Trophoblast cell (in vitro differentiated cells and primary cell): ENCODE measurements at regions not wholly inside any gene's neighbourhood (a gene's known extent, or its start where the extent isn't known, plus 50 kb on each side); places are given as distances from the start of the nearest gene placed in this dataset.

Source experiments
- DNase-seq, 2 donors: peaks; one replicate each; pipeline ENCODE4 v3.0.0-alpha.2; 2016
- H2AFZ ChIP-seq: 2 replicates; pipeline ENCODE4 v1.6.1; 2013; ENCODE audit warnings: low read length, moderate library complexity, mild to moderate bottlenecking; ENCODE audit not compliant: insufficient read depth, poor library complexity
- H2AK5ac ChIP-seq: 2 replicates; pipeline ENCODE4 v1.6.1; 2013; ENCODE audit warnings: mild to moderate bottlenecking, low read length
- H2BK120ac ChIP-seq: 2 replicates; pipeline ENCODE4 v1.6.1; 2013; ENCODE audit warnings: low read length, mild to moderate bottlenecking, moderate library complexity; ENCODE audit not compliant: insufficient read depth, poor library complexity
- H2BK12ac ChIP-seq: 2 replicates; pipeline ENCODE4 v1.6.1; 2013; ENCODE audit warnings: mild to moderate bottlenecking, low read length, moderate library complexity
- H2BK5ac ChIP-seq: 2 replicates; pipeline ENCODE4 v1.6.1; 2013; ENCODE audit warnings: low read length, low read depth, moderate library complexity, mild to moderate bottlenecking; ENCODE audit not compliant: poor library complexity
- H3K14ac ChIP-seq: 2 replicates; pipeline ENCODE4 v1.6.1; 2013; ENCODE audit warnings: mild to moderate bottlenecking, low read length
- H3K18ac ChIP-seq: 2 replicates; pipeline ENCODE4 v1.6.1; 2013; ENCODE audit warnings: mild to moderate bottlenecking, low read length
- H3K23ac ChIP-seq: 2 replicates; pipeline ENCODE4 v1.6.1; 2013; ENCODE audit warnings: low read length
- H3K27ac ChIP-seq: 2 replicates; pipeline ENCODE4 v1.5.1; 2013; ENCODE audit warnings: low read depth, mild to moderate bottlenecking, inconsistent platforms, low read length, moderate library complexity
- H3K27me3 ChIP-seq: 2 replicates; pipeline ENCODE4 v1.6.1; 2013; ENCODE audit warnings: inconsistent platforms, mild to moderate bottlenecking, low read length, moderate library complexity; ENCODE audit not compliant: insufficient read depth
- H3K36me3 ChIP-seq, 2 experiments: 1 replicate in 1 of 2; 2 replicates in 1 of 2; pipeline ENCODE4 v1.6.1; 2013; ENCODE audit warnings: low read length in 2 of 2, mild to moderate bottlenecking in 2 of 2, moderate library complexity in 1 of 2; ENCODE audit not compliant: insufficient read depth in 2 of 2, control insufficient read depth in 1 of 2
- H3K4ac ChIP-seq: 2 replicates; pipeline ENCODE4 v1.6.1; 2013; ENCODE audit warnings: low read depth, mild to moderate bottlenecking, low read length, moderate library complexity
- H3K4me1 ChIP-seq, 2 experiments: 1 replicate in 1 of 2; 2 replicates in 1 of 2; pipeline ENCODE4 v1.6.1; 2013; ENCODE audit warnings: low read length in 2 of 2, mild to moderate bottlenecking in 2 of 2, moderate library complexity in 1 of 2; ENCODE audit not compliant: insufficient read depth in 2 of 2, control insufficient read depth in 1 of 2
- H3K4me2 ChIP-seq: 2 replicates; pipeline ENCODE4 v1.6.1; 2013; ENCODE audit warnings: inconsistent platforms, mild to moderate bottlenecking, low read length, moderate library complexity
- H3K4me3 ChIP-seq: 2 replicates; pipeline ENCODE4 v1.5.1; 2013; ENCODE audit warnings: mild to moderate bottlenecking, low read depth, low read length, inconsistent platforms
- H3K79me1 ChIP-seq: one replicate; pipeline ENCODE4 v1.6.1; 2013; ENCODE audit warnings: low read length
- H3K79me2 ChIP-seq: 2 replicates; pipeline ENCODE4 v1.6.1; 2013; ENCODE audit warnings: low read length, mild to moderate bottlenecking; ENCODE audit not compliant: control insufficient read depth, insufficient read depth, poor library complexity
- H3K9ac ChIP-seq: 2 replicates; pipeline ENCODE4 v1.6.1; 2013; ENCODE audit warnings: mild to moderate bottlenecking, low read length
- H3K9me3 ChIP-seq: 2 replicates; pipeline ENCODE4 v1.6.1; 2013; ENCODE audit warnings: low read depth, mild to moderate bottlenecking, control low read depth, inconsistent platforms, low read length; ENCODE audit not compliant: insufficient read depth
- H4K12ac ChIP-seq: 2 replicates; pipeline ENCODE4 v1.6.1; 2013; ENCODE audit warnings: low read depth, mild to moderate bottlenecking, low read length, moderate library complexity
- H4K8ac ChIP-seq: 2 replicates; pipeline ENCODE4 v1.6.1; 2013; ENCODE audit warnings: low read depth, mild to moderate bottlenecking, low read length, moderate library complexity
- H4K91ac ChIP-seq: one replicate; pipeline ENCODE4 v1.6.1; 2013; ENCODE audit warnings: low read depth, mild to moderate bottlenecking, low read length, moderate library complexity
- WGBS: extraction: QIAGEN DNeasy Blood & Tissue Kit; methylation state at CpG from one replicate; pipeline ENCODE4 v1.1.7; 2013; ENCODE audit warnings: missing lambda C conversion rate; ENCODE audit not compliant: insufficient read length, insufficient coverage; ENCODE audit errors: extremely low coverage; 5-methylcytosine and 5-hydroxymethylcytosine counted together

DNA sequence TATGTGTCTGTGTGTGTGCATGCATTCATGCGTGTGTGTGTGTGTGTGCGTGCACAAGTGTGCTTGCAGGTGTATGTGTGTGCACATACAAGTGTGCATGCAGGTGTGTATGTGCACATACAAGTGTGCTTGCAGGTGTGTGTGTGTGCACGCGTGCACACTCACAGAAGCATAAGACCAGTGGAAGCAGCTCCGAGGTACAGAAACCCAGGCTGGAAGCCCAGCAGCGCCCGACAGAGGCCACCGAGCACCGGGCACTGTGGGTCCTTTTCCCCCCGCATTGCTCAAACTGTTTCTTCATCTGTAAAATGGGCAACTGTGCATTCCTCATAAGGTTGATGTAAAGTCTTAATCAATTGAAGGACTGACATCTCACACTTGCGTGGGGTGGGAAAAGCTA, 243.3 kb upstream of the TCERG1L start:
- Histone ChIP-seq H3K4me3 (no peak overlapping the region), H3K9me3 (peaks cover 1% of the 10 kb centered on the region), H3K27me3 (no peaks in the 10 kb centered on the region), H3K9ac (no peak overlapping the region), H4K91ac (no peak overlapping the region), H3K4ac (no peak overlapping the region), H3K36me3 (no peaks in the 10 kb centered on the region), H3K4me1 (no peaks in the 10 kb centered on the region), H2AK5ac (no peak overlapping the region), H3K18ac (no peak overlapping the region), H2BK5ac (no peak overlapping the region), H2AFZ (no peak overlapping the region), H3K27ac (no peak overlapping the region), H3K79me2 (no peaks in the 10 kb centered on the region), H4K12ac (no peak overlapping the region), H3K23ac (no peak overlapping the region), H4K8ac (no peak overlapping the region), H3K79me1 (no peaks in the 10 kb centered on the region), H2BK120ac (no peak overlapping the region), H3K4me2 (no peak overlapping the region), H2BK12ac (no peak overlapping the region), H3K14ac (no peak overlapping the region)
- WGBS = no CpG with 5 or more reads among the region's 11 CpGs
- DNase-seq = no peak

- Histone ChIP-seq H3K4me1 (no peaks in the 10 kb centered on the region), H3K9me3 (peaks cover 1% of the 10 kb centered on the region), H3K4me3 (no peak overlapping the region), H3K18ac (no peak overlapping the region), H2BK120ac (no peak overlapping the region), H2BK5ac (no peak overlapping the region), H2AFZ (no peak overlapping the region), H2AK5ac (no peak overlapping the region), H3K36me3 (no peaks in the 10 kb centered on the region), H3K4ac (no peak overlapping the region), H3K27me3 (no peaks in the 10 kb centered on the region), H3K4me2 (no peak overlapping the region), H3K9ac (no peak overlapping the region), H3K23ac (no peak overlapping the region), H4K8ac (no peak overlapping the region), H3K27ac (no peak overlapping the region), H2BK12ac (no peak overlapping the region), H4K12ac (no peak overlapping the region), H3K79me2 (no peaks in the 10 kb centered on the region), H3K14ac (no peak overlapping the region), H4K91ac (no peak overlapping the region), H3K79me1 (no peaks in the 10 kb centered on the region)
- no CpG with 5 or more reads among the region's 7 CpGs for whole genome bisulfite sequencing
- no peak for DNase-seq
Measured at GRCh38 chr10:131555406-131555805, 243.9 kb upstream of the TCERG1L start.

DNA sequence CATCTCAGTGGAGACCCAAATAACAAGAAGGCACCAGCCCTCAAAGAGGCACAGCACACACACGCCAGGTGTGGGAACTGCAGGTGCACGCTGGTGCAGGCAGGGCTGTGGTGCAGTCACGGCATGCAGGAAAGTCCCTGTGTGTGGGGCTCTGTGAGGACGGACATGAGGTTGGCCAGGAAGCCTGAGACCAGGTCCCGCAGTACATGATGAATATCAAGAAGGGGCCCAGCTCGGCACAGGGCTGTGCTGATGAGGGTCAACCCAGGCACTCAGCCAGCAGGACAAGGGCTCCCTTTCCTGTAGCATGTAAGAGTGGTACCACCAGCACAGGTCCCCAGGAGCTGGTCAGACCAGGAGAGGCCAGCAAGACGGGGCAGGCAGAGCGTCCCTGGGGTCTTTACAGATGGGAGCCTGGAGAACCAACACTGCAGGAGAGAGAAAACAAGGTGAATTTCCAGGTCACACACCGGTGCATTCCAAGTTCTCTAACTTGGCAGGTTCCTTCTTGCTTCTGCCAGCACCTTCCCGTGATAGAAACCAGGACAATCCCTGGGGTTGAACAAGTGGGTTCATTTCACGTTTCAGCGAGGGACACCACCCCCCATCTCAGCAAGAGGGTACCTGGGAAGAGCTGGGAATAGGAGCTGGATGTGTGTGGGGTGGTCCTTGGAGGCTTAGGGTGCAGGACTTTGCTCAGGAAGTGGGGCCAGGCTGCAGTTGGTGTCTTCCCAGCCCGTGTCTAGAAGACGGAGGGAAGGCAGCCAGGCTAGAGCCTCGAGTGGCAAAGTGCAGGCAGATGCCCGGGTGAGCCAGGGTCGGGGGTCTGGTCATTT, 244.8 kb upstream of the TCERG1L start:
- WGBS = no CpG with 5 or more reads among the region's 17 CpGs
- H2BK120ac ChIP-seq = no peak overlapping the region
- H3K79me2 ChIP-seq = no peaks in the 10 kb centered on the region
- no peaks in the 10 kb centered on the region for H3K4me1 ChIP-seq
- H3K9me3 ChIP-seq = peaks cover 1% of the 10 kb centered on the region
- H3K9ac ChIP-seq = no peak overlapping the region
- no peak overlapping the region for H3K23ac ChIP-seq
- no peaks in the 10 kb centered on the region for H3K36me3 ChIP-seq
- no peak overlapping the region for H3K4me3 ChIP-seq
- H3K27ac ChIP-seq = no peak overlapping the region
- no peak overlapping the region for H2BK5ac ChIP-seq
- no peak overlapping the region for H2AK5ac ChIP-seq
- no peak overlapping the region for H3K18ac ChIP-seq
- H2BK12ac ChIP-seq = no peak overlapping the region
- H3K14ac ChIP-seq = no peak overlapping the region
- H3K4ac ChIP-seq = no peak overlapping the region
- no peak for DNase-seq
- no peak overlapping the region for H4K91ac ChIP-seq
- no peak overlapping the region for H4K12ac ChIP-seq
- H3K27me3 ChIP-seq = no peaks in the 10 kb centered on the region
- no peak overlapping the region for H3K4me2 ChIP-seq
- H4K8ac ChIP-seq = no peak overlapping the region
- no peak overlapping the region for H2AFZ ChIP-seq
- no peaks in the 10 kb centered on the region for H3K79me1 ChIP-seq

DNA sequence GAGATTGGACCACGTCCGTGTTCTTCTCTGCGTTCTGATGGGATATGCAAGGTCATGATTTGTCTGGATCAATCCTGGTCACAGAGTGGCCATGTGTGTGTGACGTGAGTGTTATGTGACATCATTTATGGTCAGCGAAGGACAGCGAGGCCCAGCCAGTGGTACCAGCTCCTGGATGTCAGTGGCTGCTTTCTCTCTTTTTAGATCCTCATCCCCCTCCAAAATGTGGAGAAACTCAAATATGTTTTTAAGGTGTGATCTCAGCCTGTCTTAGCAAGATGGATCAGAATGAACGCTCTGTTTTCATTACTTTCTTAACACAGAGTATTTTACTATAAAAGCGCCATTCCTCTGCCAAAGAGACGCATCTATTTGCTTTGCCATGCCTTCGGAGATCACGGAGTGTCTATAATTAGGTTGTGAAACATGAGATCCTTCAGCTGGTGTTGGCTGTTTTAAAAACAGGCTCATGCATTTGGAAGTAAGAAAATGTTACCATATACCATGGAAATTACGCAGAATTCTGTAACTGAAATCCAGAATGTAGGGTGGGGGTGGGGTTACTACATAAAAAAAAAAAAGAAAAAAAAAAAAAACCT, 245.5 kb upstream of the TCERG1L start:
- Histone ChIP-seq H4K8ac (no peak overlapping the region), H3K4me3 (no peak overlapping the region)
- WGBS = no CpG with 5 or more reads among the region's 12 CpGs

More for the DNA sequence above, 245.5 kb upstream of the TCERG1L start:
- DNase-seq = no peak
- no peaks in the 10 kb centered on the region for H3K79me2 ChIP-seq
- H4K12ac ChIP-seq = no peak overlapping the region
- no peak overlapping the region for H2AK5ac ChIP-seq
- H3K4me1 ChIP-seq = no peaks in the 10 kb centered on the region
- H3K4me2 ChIP-seq = no peak overlapping the region
- no peak overlapping the region for H2BK12ac ChIP-seq
- peaks cover 1% of the 10 kb centered on the region for H3K9me3 ChIP-seq
- H4K91ac ChIP-seq = no peak overlapping the region
- H3K79me1 ChIP-seq = no peaks in the 10 kb centered on the region
- no peak overlapping the region for H3K14ac ChIP-seq
- no peak overlapping the region for H3K27ac ChIP-seq
- H3K9ac ChIP-seq = no peak overlapping the region
- no peaks in the 10 kb centered on the region for H3K27me3 ChIP-seq
- no peak overlapping the region for H3K4ac ChIP-seq
- no peak overlapping the region for H2BK120ac ChIP-seq
- H2BK5ac ChIP-seq = no peak overlapping the region
- no peak overlapping the region for H3K23ac ChIP-seq
- no peaks in the 10 kb centered on the region for H3K36me3 ChIP-seq
- no peak overlapping the region for H2AFZ ChIP-seq
- H3K18ac ChIP-seq = no peak overlapping the region
